GM12878 (cell line): ENCODE measurements at regions not wholly inside any gene's neighbourhood (a gene's known extent, or its start where the extent isn't known, plus 50 kb on each side); places are given as distances from the start of the nearest gene placed in this dataset.

Experiments used
- ASH2L ChIP-seq: fragments of 300-600, 200-600 bp; sonication (generic); IDR thresholded peaks from 2 replicates; pipeline ENCODE4 v1.6.1; 2017; ENCODE audit warnings: low read depth, mild to moderate bottlenecking, borderline replicate concordance
- BCLAF1 ChIP-seq: fragments of 450-650 bp; IDR thresholded peaks from 2 replicates; pipeline ENCODE4 v1.6.1; 2017; ENCODE audit warnings: antibody characterized with exemption, mild to moderate bottlenecking, moderate library complexity
- BRCA1 ChIP-seq: IDR thresholded peaks from 2 replicates; pipeline ENCODE4 v1.6.1; 2011; ENCODE audit warnings: low read depth, low read length, improper control_type of control experiment
- E4F1 ChIP-seq: fragments of 450-650 bp; IDR thresholded peaks from 2 replicates; pipeline ENCODE4 v1.6.1; 2018; ENCODE audit warnings: borderline replicate concordance, mild to moderate bottlenecking; ENCODE audit not compliant: partially characterized antibody
- RFX5 ChIP-seq: IDR thresholded peaks from 2 replicates; pipeline ENCODE4 v1.6.1; 2011; ENCODE audit warnings: low read depth, low read length, improper control_type of control experiment
- ZNF217 ChIP-seq: fragments of 450-650 bp; IDR thresholded peaks from 2 replicates; pipeline ENCODE4 v1.6.1; 2017; ENCODE audit warnings: antibody characterized with exemption, mild to moderate bottlenecking
- TF ChIP-seq, protein P1 (sequence below): fragments of 450-650 bp; IDR thresholded peaks from 2 replicates; pipeline ENCODE4 v1.6.1; 2016; ENCODE audit warnings: mild to moderate bottlenecking, moderate library complexity, borderline replicate concordance

- TF ChIP-seq BCLAF1: no peak
- TF ChIP-seq E4F1: no peak
- TF ChIP-seq RFX5: no peak
- TF ChIP-seq ZNF217: no peak
- TF ChIP-seq, protein P1, sequence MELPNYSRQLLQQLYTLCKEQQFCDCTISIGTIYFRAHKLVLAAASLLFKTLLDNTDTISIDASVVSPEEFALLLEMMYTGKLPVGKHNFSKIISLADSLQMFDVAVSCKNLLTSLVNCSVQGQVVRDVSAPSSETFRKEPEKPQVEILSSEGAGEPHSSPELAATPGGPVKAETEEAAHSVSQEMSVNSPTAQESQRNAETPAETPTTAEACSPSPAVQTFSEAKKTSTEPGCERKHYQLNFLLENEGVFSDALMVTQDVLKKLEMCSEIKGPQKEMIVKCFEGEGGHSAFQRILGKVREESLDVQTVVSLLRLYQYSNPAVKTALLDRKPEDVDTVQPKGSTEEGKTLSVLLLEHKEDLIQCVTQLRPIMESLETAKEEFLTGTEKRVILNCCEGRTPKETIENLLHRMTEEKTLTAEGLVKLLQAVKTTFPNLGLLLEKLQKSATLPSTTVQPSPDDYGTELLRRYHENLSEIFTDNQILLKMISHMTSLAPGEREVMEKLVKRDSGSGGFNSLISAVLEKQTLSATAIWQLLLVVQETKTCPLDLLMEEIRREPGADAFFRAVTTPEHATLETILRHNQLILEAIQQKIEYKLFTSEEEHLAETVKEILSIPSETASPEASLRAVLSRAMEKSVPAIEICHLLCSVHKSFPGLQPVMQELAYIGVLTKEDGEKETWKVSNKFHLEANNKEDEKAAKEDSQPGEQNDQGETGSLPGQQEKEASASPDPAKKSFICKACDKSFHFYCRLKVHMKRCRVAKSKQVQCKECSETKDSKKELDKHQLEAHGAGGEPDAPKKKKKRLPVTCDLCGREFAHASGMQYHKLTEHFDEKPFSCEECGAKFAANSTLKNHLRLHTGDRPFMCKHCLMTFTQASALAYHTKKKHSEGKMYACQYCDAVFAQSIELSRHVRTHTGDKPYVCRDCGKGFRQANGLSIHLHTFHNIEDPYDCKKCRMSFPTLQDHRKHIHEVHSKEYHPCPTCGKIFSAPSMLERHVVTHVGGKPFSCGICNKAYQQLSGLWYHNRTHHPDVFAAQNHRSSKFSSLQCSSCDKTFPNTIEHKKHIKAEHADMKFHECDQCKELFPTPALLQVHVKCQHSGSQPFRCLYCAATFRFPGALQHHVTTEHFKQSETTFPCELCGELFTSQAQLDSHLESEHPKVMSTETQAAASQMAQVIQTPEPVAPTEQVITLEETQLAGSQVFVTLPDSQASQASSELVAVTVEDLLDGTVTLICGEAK: no peak
- TF ChIP-seq ASH2L: no peak
- no peak for TF ChIP-seq BRCA1
Measured at GRCh38 chr11:28838741-28839140, 730.6 kb downstream of the METTL15 start (continued).
